ENCODE measurements at regions not wholly inside any gene's neighbourhood (a gene's known extent, or its start where the extent isn't known, plus 50 kb on each side); places are given as distances from the start of the nearest gene placed in this dataset.

DNA sequence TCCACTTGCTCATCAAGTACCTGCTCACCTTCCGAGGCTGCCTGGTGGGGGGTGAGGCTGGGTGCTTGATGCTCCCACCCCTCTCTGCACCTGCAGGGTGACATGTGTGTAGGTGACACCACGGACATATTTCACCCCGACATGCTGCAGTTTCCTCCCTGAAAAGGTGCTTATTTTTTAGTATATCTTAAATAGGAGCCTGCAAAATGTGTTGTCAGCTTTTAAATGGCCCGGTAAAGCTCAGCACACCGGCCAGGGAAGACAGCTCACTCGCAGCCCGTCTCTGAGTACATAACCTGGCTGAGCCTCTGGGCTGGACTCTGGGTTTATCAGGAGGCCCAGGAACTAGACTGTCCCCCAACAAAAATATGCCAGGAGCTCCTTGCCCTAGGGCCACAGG is 89.3 kb upstream of the LINGO1 start:
- TF ChIP-seq CTCF (IDR thresholded peaks at IDR 0.05; ENCODE audit: insufficient read depth, low read length), result no peak
- DNase-seq (ENCODE audit: low read depth), result no peak
- H3K4me3 ChIP-seq (ENCODE audit: low read depth, low read length), result no peak overlapping the region

GRCh38 chr15:77720655-77721054 is 87.9 kb upstream of the LINGO1 start:
- no peak overlapping the region for H3K4me3 ChIP-seq (ENCODE audit: low read depth, low read length)
- no peak for DNase-seq (ENCODE audit: low read depth)
- no peak for TF ChIP-seq CTCF (IDR thresholded peaks at IDR 0.05; ENCODE audit: insufficient read depth, low read length)

- no peak overlapping the region for H3K4me3 ChIP-seq (ENCODE audit: low read depth, low read length)
- DNase-seq (ENCODE audit: low read depth), result no peak
- TF ChIP-seq CTCF (IDR thresholded peaks at IDR 0.05; ENCODE audit: insufficient read depth, low read length), result no peak
Observed at GRCh38 chr15:77720173-77720572, 87.5 kb upstream of the LINGO1 start.

DNA sequence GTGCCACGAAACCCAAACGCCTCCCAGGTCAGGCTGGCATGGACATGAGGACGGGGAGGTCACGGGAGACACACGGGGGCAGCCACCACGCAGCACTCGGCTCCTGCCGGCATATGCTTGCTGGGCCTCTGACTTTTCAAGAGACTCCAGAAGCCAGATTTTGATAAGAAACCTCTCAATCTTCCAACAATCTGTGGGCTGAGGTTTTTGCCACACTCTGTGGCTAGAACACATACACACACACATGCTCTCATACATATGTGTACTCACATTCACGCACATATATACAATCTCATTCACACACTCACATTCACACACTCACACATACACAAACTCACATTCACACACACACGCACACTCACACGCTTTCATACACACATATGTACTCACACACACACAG is 86.7 kb upstream of the LINGO1 start:
- H3K4me3 ChIP-seq (ENCODE audit: low read depth, low read length), result no peak overlapping the region
- no peak for TF ChIP-seq CTCF (IDR thresholded peaks at IDR 0.05; ENCODE audit: insufficient read depth, low read length)
- DNase-seq (ENCODE audit: low read depth), result no peak

DNA sequence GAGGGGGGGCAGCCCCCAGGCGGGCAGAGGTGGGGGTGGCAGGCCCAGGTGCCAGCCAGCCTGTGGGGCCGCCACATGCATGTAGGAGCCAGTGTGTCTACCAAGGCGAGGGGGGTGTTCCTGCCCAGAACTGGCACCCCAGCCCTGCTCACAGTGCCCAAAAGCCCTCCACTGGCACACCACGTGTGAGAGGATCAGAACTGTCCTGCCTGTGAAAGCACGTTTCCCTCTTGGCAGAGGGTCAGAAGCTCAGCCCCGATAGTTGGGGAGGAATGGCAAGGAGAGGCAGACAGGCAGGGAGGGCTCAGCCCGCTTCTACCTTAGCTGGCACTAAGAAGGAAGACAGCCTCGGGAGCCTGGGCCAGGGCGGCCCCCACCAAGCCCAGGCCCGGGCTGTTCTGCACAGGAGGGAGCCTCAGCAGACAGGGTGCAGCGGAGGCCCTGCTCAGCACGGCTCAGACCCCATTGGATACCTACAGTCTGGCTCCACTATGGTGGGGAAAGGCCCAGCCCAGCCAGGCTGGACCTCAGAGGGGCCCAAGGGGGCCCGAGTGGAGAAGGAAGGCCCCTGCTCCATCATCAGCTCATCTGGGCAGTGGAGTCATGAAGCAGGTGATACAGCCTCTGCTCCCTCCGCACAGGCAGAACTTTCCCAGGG is 84.8 kb upstream of the LINGO1 start:
- no peak for TF ChIP-seq CTCF (IDR thresholded peaks at IDR 0.05; ENCODE audit: insufficient read depth, low read length)
- no peak for DNase-seq (ENCODE audit: low read depth)
- H3K4me3 ChIP-seq (ENCODE audit: low read depth, low read length), result no peak overlapping the region

DNA sequence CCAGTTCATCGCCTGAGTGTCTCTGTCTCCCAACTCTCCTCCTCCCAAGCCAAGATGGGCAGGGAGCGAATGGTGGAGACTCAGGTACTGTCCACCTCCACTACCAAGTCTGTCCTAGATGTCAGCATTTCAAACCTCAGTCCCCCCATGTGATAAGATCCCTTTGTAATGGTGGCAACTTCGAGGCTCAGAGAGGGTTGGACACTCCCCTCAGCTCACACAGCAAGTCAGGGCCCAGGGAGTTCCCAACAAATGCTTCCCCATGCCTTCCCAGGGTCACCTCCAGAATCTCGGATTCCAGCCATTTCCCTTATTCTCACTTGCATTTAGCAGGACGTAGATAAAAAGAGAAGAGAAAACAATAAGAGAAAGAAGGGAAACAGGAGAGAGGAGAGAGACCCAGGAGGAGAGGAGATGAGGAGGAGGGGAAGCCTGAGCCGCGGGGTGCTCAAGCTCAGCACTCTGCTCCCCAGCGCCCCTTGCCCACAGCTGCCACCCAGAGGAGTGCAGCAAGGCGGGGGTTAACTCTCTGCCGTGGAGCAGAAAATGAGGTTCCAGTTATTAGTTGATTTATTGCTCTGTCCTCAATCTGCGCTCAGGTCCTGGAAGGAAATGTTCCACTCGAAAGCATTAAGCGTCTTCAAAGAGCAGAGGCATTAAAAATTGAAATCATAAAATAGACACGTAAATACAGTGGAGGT is 84.1 kb upstream of the LINGO1 start:
- no peak for DNase-seq (ENCODE audit: low read depth)
- no peak for TF ChIP-seq CTCF (IDR thresholded peaks at IDR 0.05; ENCODE audit: insufficient read depth, low read length)
- no peak overlapping the region for H3K4me3 ChIP-seq (ENCODE audit: low read depth, low read length)
